ENCODE measurements at regions not wholly inside any gene's neighbourhood (a gene's known extent, or its start where the extent isn't known, plus 50 kb on each side); places are given as distances from the start of the nearest gene placed in this dataset.

DNA sequence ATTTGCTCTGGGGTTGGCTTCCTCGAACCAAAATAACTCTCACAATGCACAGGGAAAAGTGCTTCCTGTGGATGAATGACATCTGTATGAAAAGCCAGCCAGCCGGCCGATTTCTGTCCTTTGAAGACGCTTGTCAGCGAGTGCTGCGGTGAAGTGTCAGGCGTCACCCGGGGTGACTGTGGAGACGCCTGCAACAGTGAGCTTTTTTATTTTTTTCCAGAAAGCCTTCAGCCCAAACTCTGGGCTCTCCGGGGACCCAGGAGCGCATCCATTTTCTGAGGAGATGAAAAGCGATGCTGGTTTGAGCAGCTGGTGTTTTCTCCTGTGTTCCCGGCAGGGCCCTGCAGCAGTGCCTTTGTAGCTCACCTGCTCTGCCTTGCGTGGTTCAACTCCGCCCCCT lies 147.9 kb upstream of the MYL2 start:
- H3K4me3 ChIP-seq = no peak overlapping the region
- H3K27me3 ChIP-seq = peaks cover 0 to 5% (median 0%) of the 10 kb centered on the region in 3 donors
- no peaks in the 10 kb centered on the region for H3K4me1 ChIP-seq
- H3K27ac ChIP-seq = no peak overlapping the region
- 56 to 73% methylated on average over 15 of the region's 15 CpGs for WGBS, 2 donors
- H3K9me3 ChIP-seq = peaks cover 0 to 5% (median 0%) of the 10 kb centered on the region in 4 donors
- H3K36me3 ChIP-seq = no peaks in the 10 kb centered on the region
- intact Hi-C loops (cut with DNase I) = no loop called here
- no peak for DNase-seq
- TF ChIP-seq POLR2A (IDR thresholded peaks at IDR 0.05) (no peak), CTCF (IDR thresholded peaks at IDR 0.05) (no peak), EP300 (IDR thresholded peaks at IDR 0.05) (no peak), POLR2AphosphoS5 (IDR thresholded peaks at IDR 0.05) (no peak)

- no peak for DNase-seq
- TF ChIP-seq CTCF (IDR thresholded peaks at IDR 0.05) = no peak
- no peak for TF ChIP-seq POLR2AphosphoS5 (IDR thresholded peaks at IDR 0.05)
- TF ChIP-seq EP300 (IDR thresholded peaks at IDR 0.05) = no peak
- TF ChIP-seq POLR2A (IDR thresholded peaks at IDR 0.05) = no peak
- intact Hi-C loops (cut with DNase I) = no loop called here
Measured at GRCh38 chr12:111067498-111067897, 147.1 kb upstream of the MYL2 start.

DNA sequence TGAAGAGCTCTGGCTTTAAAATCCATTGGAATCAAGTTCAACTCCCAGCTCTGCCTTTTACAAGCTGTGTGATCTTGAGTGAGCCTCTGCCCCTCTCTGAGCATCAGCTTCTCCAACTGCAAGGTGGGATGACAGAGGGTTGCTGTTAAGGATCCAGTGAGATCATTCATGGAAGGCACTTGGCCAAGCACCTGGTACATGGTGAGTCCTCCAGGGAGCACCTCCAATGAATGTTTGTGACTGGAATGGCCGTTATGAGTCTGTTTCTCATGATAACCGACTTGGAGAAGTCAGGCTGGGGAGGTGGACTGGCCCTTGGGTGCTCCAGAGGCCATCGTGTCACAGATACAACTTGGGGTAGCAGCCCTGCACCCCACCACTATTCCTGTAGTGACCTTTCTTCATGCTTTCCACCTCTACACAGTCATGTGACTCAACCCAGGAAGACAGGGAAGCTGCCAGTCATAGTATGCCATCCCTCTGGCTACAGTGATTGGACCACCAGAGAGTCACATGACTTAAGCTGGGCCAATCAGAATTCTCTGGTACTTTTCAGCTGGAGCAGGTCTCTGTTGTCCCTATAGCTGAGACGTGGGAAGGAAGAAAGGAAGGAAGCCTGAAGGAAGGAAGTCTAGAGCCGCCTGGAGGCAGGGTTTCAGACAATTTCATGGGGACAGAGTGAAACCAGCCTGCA lies 146.5 kb upstream of the MYL2 start:
- Histone ChIP-seq H3K27me3 (peaks cover 0 to 5% (median 0%) of the 10 kb centered on the region in 3 donors), H3K27ac (no peak overlapping the region), H3K9me3 (peaks cover 0 to 2% (median 0%) of the 10 kb centered on the region in 4 donors), H3K4me3 (no peak overlapping the region), H3K36me3 (no peaks in the 10 kb centered on the region), H3K4me1 (no peaks in the 10 kb centered on the region)
- DNase-seq = no peak
- WGBS, 2 donors = 73 to 81% methylated on average over 5 of the region's 5 CpGs
- intact Hi-C loops (cut with DNase I) = no loop called here
- TF ChIP-seq EP300 (IDR thresholded peaks at IDR 0.05) (no peak), CTCF (IDR thresholded peaks at IDR 0.05) (no peak), POLR2A (IDR thresholded peaks at IDR 0.05) (no peak), POLR2AphosphoS5 (IDR thresholded peaks at IDR 0.05) (no peak)

More at GRCh38 chr12:111067498-111067897, 147.1 kb upstream of the MYL2 start:
- no peaks in the 10 kb centered on the region for H3K4me1 ChIP-seq
- whole genome bisulfite sequencing, 2 donors = 72 to 88% methylated on average over 5 of the region's 5 CpGs
- H3K27me3 ChIP-seq = peaks cover 0 to 5% (median 0%) of the 10 kb centered on the region in 3 donors
- peaks cover 0 to 5% (median 0%) of the 10 kb centered on the region in 4 donors for H3K9me3 ChIP-seq
- no peak overlapping the region for H3K4me3 ChIP-seq
- H3K27ac ChIP-seq = no peak overlapping the region
- no peaks in the 10 kb centered on the region for H3K36me3 ChIP-seq

DNA sequence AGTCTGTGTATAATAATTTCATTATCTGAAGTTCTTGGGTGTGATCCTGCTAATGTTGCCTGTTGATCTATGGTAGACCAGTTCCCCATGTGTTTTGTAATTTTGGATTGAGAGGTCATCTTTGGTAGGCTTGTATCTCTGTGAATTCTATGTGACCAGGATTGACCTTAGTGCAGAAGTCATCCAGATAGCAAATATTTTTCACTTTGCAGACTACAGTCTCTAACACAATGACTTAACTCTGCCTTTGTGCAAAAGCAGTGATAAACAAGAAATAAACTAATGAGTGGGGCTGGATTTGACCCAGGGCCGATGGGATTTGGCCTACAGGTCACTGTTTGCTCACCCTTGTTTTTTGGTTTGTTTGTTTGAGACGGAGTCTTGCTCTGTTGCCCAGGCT lies 144.6 kb upstream of the MYL2 start:
- peaks cover 0 to 5% (median 0%) of the 10 kb centered on the region in 3 donors for H3K27me3 ChIP-seq
- no peak for DNase-seq
- H3K4me1 ChIP-seq = no peaks in the 10 kb centered on the region
- intact Hi-C loops (cut with DNase I) = no loop called here
- no peak for TF ChIP-seq EP300 (IDR thresholded peaks at IDR 0.05)
- TF ChIP-seq POLR2AphosphoS5 (IDR thresholded peaks at IDR 0.05) = no peak
- no peak for TF ChIP-seq CTCF (IDR thresholded peaks at IDR 0.05)
- TF ChIP-seq POLR2A (IDR thresholded peaks at IDR 0.05) = no peak
- H3K36me3 ChIP-seq = no peaks in the 10 kb centered on the region
- no peaks in the 10 kb centered on the region for H3K9me3 ChIP-seq
- no peak overlapping the region for H3K27ac ChIP-seq
- 76 to 89% methylated on average over 2 of the region's 2 CpGs for WGBS, 2 donors
- no peak overlapping the region for H3K4me3 ChIP-seq

DNA sequence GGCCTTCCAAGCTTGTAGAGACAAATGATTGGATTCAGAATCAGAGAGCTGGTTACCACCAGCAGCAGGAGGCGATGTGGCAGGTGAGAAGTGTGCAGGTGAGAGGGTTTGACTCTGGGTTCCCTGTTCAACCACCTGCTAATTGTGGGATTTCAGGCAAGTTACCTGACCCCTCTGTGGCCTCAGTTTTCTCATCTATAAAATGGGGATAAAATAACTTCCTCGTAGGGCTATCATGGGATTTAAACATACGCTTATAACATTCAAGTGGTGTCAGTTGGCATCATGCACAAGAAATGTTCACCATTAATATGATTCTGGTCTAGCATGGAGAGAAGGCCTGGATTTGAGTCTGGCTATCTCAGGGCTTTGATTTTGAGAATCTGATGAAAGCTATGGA lies 143.8 kb upstream of the MYL2 start:
- peaks cover 0 to under 1% (median 0%) of the 10 kb centered on the region in 3 donors for H3K27me3 ChIP-seq
- no peaks in the 10 kb centered on the region for H3K36me3 ChIP-seq
- intact Hi-C loops (cut with DNase I) = no loop called here

More for the DNA sequence above, 143.8 kb upstream of the MYL2 start:
- WGBS, 2 donors = 93 to 95% methylated on average over 3 of the region's 3 CpGs
- Histone ChIP-seq H3K27ac (no peak overlapping the region), H3K4me3 (no peak overlapping the region), H3K4me1 (no peaks in the 10 kb centered on the region), H3K9me3 (no peaks in the 10 kb centered on the region)
- no peak for DNase-seq
- TF ChIP-seq EP300 (IDR thresholded peaks at IDR 0.05) (no peak), POLR2AphosphoS5 (IDR thresholded peaks at IDR 0.05) (no peak)

Data from sigmoid colon (tissue), 6 donors.